Ovary (tissue), 7 donors: ENCODE measurements at regions not wholly inside any gene's neighbourhood (a gene's known extent, or its start where the extent isn't known, plus 50 kb on each side); places are given as distances from the start of the nearest gene placed in this dataset.

ENCODE experiments used
- DNase-seq, 5 donors: peaks; one replicate each; pipeline ENCODE4 v3.0.0-alpha.2; 2019 to 2020
- H3K27ac ChIP-seq, 2 donors: fragments of 200-600 bp; one replicate each; pipeline versions ENCODE4 v1.5.1 to v1.8.0; 2019 to 2022
- H3K27me3 ChIP-seq: fragments of 200-600 bp; one replicate; pipeline ENCODE4 v1.8.0; 2022
- H3K36me3 ChIP-seq: fragments of 200-600 bp; sonication (generic); one replicate; pipeline ENCODE4 v1.5.1; 2019
- H3K4me1 ChIP-seq: one replicate; pipeline ENCODE4 v1.8.1; 2013; ENCODE audit warnings: mild to moderate bottlenecking, moderate library complexity; ENCODE audit not compliant: insufficient read depth
- H3K4me3 ChIP-seq: fragments of 200-600 bp; sonication (generic); one replicate; pipeline ENCODE4 v1.5.1; 2017
- H3K9me3 ChIP-seq, 2 donors: fragments of 200-600 bp in 1 of 2; sonication (generic) in 1 of 2; one replicate each; pipeline versions ENCODE4 v1.5.1 to v1.8.1; 2013 to 2019; ENCODE audit warnings: mild to moderate bottlenecking in 1 of 2, moderate library complexity in 1 of 2
- CTCF ChIP-seq, 3 donors: fragments of 450-650 bp in 2 of 3; fragments of 200-600 bp in 1 of 3; IDR thresholded peaks; one replicate each; pipeline versions ENCODE4 v1.5.1 to v1.8.0; 2016 to 2022; ENCODE audit warnings: antibody characterized with exemption in 3 of 3, mild to moderate bottlenecking in 1 of 3
- EP300 ChIP-seq: sonication (generic); formaldehyde crosslinking; IDR thresholded peaks from one replicate; pipeline ENCODE4 v1.6.1; 2017; ENCODE audit warnings: antibody characterized with exemption
- POLR2A ChIP-seq: fragments of 450-650 bp; IDR thresholded peaks from one replicate; pipeline ENCODE4 v1.6.1; 2017; ENCODE audit warnings: antibody characterized with exemption, mild to moderate bottlenecking, moderate library complexity
- WGBS, 3 donors: extraction: QIAGEN DNeasy Blood & Tissue Kit in 1 of 3; methylation state at CpG; one replicate each; pipeline versions ENCODE4 v1.1.5 to v1.1.7; 2013 to 2017; 5-methylcytosine and 5-hydroxymethylcytosine counted together
- intact Hi-C, 4 donors: fragments of 100-400 bp; cut with DNase I; formaldehyde crosslinking; loops; one replicate each; pipeline versions ENCODE4 v1.11.0 to v1.15.1; 2022 to 2023
- donor health status: DM: no; HTN: no; CAD: no; lungs with moderate emphysema.
- donor health status: DM: no; HTN: no; CAD: no.
- donor health status: Bipolar disorder and iron deficiency.
- donor health status: DM: no; HTN: no; CAD: no.
- donor health status: DM: yes; HTN: yes; CAD: no.

GRCh38 chr11:106495046-106495445 is 417.6 kb downstream of the AASDHPPT start:
- intact Hi-C loops: no loop called here
- no peaks in the 10 kb centered on the region for H3K36me3 ChIP-seq
- H3K27ac ChIP-seq: no peak overlapping the region
- H3K9me3 ChIP-seq: no peaks in the 10 kb centered on the region
- H3K4me1 ChIP-seq: peaks cover 4% of the 10 kb centered on the region
- no peak for DNase-seq
- TF ChIP-seq CTCF (IDR thresholded peaks at IDR 0.05): no peak
- no peak overlapping the region for H3K4me3 ChIP-seq
- no peaks in the 10 kb centered on the region for H3K27me3 ChIP-seq

GRCh38 chr11:106496677-106497076 is 419.2 kb downstream of the AASDHPPT start:
- DNase-seq: no peak
- H3K27me3 ChIP-seq: no peaks in the 10 kb centered on the region
- peaks cover 4% of the 10 kb centered on the region for H3K4me1 ChIP-seq
- no peak overlapping the region for H3K4me3 ChIP-seq
- no peaks in the 10 kb centered on the region for H3K36me3 ChIP-seq
- TF ChIP-seq CTCF (IDR thresholded peaks at IDR 0.05) (no peak), EP300 (no peak), POLR2A (no peak)
- H3K9me3 ChIP-seq: no peaks in the 10 kb centered on the region
- no peak overlapping the region for H3K27ac ChIP-seq
- 6 to 31% (median 13%) methylated on average over 2 of the region's 2 CpGs for WGBS, 3 donors
- intact Hi-C loops: no loop called here

GRCh38 chr11:106497321-106497720 is 419.9 kb downstream of the AASDHPPT start:
- no peak for TF ChIP-seq CTCF (IDR thresholded peaks at IDR 0.05)
- no peak for TF ChIP-seq EP300
- TF ChIP-seq POLR2A: no peak
- Histone ChIP-seq H3K9me3 (no peaks in the 10 kb centered on the region), H3K27me3 (no peaks in the 10 kb centered on the region), H3K27ac (no peak overlapping the region), H3K4me1 (peaks cover 4% of the 10 kb centered on the region), H3K36me3 (no peaks in the 10 kb centered on the region), H3K4me3 (no peak overlapping the region)
- intact Hi-C loops: no loop called here
- DNase-seq: no peak
- 90 to 92% (median 90%) methylated on average over 9 of the region's 9 CpGs for WGBS, 3 donors

DNA sequence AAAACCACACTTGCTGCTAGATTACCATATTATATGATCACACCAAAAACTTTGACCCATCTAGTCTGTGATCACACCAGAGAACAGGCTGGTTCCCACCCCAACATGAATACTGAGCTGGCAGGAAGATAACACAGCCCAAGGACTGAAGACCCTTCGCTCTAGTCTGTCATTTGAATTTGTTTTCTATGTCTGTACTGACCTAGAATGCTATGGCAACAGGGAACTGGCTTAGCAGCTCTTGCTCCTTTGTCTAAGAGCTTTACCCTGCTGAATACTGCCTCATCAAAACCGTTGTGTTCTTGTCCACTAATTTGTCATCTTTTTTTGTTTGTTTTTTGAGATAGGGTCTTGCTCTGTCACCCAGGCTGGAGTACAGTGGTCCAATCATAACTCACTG is 420.4 kb downstream of the AASDHPPT start:
- Histone ChIP-seq H3K27me3 (no peaks in the 10 kb centered on the region), H3K27ac (no peak overlapping the region), H3K36me3 (no peaks in the 10 kb centered on the region), H3K4me1 (peaks cover 4% of the 10 kb centered on the region), H3K9me3 (no peaks in the 10 kb centered on the region), H3K4me3 (no peak overlapping the region)
- WGBS, 3 donors: 86 to 93% (median 88%) methylated on average over 2 of the region's 2 CpGs
- no peak for DNase-seq
- intact Hi-C loops: no loop called here
- TF ChIP-seq CTCF (IDR thresholded peaks at IDR 0.05) (no peak), EP300 (no peak), POLR2A (no peak)

GRCh38 chr11:106503901-106504300 is 426.4 kb downstream of the AASDHPPT start:
- WGBS, 3 donors: 33 to 42% (median 41%) methylated on average over 1 of the region's 1 CpG
- no peaks in the 10 kb centered on the region for H3K4me1 ChIP-seq
- no peaks in the 10 kb centered on the region for H3K27me3 ChIP-seq
- H3K9me3 ChIP-seq: no peaks in the 10 kb centered on the region
- H3K36me3 ChIP-seq: no peaks in the 10 kb centered on the region
- intact Hi-C loops: no loop called here
- TF ChIP-seq POLR2A (no peak), EP300 (no peak), CTCF (IDR thresholded peaks at IDR 0.05) (no peak)
- no peak overlapping the region for H3K4me3 ChIP-seq
- no peak overlapping the region for H3K27ac ChIP-seq
- DNase-seq: no peak
